ENCODE measurements at regions not wholly inside any gene's neighbourhood (a gene's known extent, or its start where the extent isn't known, plus 50 kb on each side); places are given as distances from the start of the nearest gene placed in this dataset.

DNA sequence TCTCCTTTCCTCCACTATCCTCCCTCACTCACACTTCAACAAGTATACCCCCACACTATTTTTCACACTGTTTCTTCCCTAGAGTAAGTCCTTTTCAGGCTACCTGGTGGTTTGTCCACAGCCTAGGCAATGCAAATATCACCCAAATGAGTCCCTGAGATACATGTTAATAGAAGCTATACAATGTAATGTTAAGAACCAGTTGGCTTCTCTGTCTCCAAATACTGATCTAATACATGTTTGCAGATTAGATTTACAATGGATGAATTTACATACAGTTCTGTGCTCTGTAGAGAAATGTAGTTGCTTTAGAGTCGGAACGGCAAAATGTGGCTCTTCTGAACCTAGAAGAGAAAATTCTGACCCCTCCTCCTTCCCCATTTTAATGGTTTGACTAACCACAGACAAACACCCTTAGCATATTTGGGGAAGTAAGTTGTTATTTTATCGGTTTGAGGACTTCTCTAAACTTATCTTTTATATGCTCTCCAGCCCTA is 63.6 kb upstream of the MBNL1 start:
- no peaks in the 10 kb centered on the region for H3K9me3 ChIP-seq (ENCODE audit: low read depth, low read length)
- H3K36me3 ChIP-seq (ENCODE audit: insufficient read depth, low read length) = no peaks in the 10 kb centered on the region
- peak; percentile 31 for DNase-seq (ENCODE audit: insufficient read length, low spot score, missing footprints)
- peaks cover 29% of the 10 kb centered on the region for H3K4me1 ChIP-seq (ENCODE audit: insufficient read depth, low read length)
- peak overlapping the region; percentile 71 for H2AFZ ChIP-seq (ENCODE audit: low read length)
- H3K79me2 ChIP-seq (ENCODE audit: insufficient read depth, low read length) = no peaks in the 10 kb centered on the region
- H4K20me1 ChIP-seq (ENCODE audit: insufficient read depth, low read length) = no peaks in the 10 kb centered on the region
- H3K4me2 ChIP-seq (ENCODE audit: insufficient read depth, low read length) = peak overlapping the region; percentile 65
- no peak overlapping the region for H3K27ac ChIP-seq (ENCODE audit: low read depth, low read length)
- no peaks in the 10 kb centered on the region for H3K27me3 ChIP-seq (ENCODE audit: insufficient read depth, low read length)
- peak overlapping the region; percentile 43 for H3K4me3 ChIP-seq (ENCODE audit: insufficient read depth, low read length)
- TF ChIP-seq, protein P1, sequence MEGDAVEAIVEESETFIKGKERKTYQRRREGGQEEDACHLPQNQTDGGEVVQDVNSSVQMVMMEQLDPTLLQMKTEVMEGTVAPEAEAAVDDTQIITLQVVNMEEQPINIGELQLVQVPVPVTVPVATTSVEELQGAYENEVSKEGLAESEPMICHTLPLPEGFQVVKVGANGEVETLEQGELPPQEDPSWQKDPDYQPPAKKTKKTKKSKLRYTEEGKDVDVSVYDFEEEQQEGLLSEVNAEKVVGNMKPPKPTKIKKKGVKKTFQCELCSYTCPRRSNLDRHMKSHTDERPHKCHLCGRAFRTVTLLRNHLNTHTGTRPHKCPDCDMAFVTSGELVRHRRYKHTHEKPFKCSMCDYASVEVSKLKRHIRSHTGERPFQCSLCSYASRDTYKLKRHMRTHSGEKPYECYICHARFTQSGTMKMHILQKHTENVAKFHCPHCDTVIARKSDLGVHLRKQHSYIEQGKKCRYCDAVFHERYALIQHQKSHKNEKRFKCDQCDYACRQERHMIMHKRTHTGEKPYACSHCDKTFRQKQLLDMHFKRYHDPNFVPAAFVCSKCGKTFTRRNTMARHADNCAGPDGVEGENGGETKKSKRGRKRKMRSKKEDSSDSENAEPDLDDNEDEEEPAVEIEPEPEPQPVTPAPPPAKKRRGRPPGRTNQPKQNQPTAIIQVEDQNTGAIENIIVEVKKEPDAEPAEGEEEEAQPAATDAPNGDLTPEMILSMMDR (IDR thresholded peaks at IDR 0.05; ENCODE audit: extremely low read depth, low read depth, low read length) = no peak

DNA sequence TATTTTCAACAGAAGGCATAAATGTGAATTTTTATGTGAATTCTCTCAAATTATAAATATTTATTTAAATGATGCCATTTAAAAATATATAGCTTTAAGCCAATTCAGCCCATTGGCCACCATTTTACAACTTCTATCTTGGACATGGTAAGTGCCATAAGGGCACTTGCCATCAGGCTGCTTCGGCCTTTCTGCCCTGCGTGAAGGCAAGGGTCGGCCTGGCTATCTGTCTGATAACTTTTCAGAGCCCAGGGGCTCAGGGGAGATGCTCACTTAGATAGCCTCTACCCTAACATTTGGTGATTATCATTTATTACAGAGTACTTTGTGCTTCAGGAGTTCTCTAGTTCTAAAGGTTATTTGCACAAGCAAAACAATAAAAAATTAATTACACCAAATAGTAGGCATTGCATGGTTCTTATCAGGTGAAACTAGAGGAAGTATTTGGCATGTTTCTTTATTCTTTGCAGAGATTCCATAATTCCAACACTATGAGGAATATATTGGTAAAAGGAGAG is 62.4 kb upstream of the MBNL1 start:
- Histone ChIP-seq H2AFZ (ENCODE audit: low read length) (no peak overlapping the region), H3K4me1 (ENCODE audit: insufficient read depth, low read length) (peaks cover 29% of the 10 kb centered on the region), H3K27ac (ENCODE audit: low read depth, low read length) (no peak overlapping the region), H4K20me1 (ENCODE audit: insufficient read depth, low read length) (no peaks in the 10 kb centered on the region), H3K9me3 (ENCODE audit: low read depth, low read length) (no peaks in the 10 kb centered on the region), H3K27me3 (ENCODE audit: insufficient read depth, low read length) (no peaks in the 10 kb centered on the region), H3K4me3 (ENCODE audit: insufficient read depth, low read length) (no peak overlapping the region), H3K4me2 (ENCODE audit: insufficient read depth, low read length) (no peak overlapping the region), H3K36me3 (ENCODE audit: insufficient read depth, low read length) (no peaks in the 10 kb centered on the region), H3K79me2 (ENCODE audit: insufficient read depth, low read length) (no peaks in the 10 kb centered on the region)
- DNase-seq (ENCODE audit: insufficient read length, low spot score, missing footprints) = no peak
- TF ChIP-seq, protein P1 (IDR thresholded peaks at IDR 0.05; ENCODE audit: extremely low read depth, low read depth, low read length) = no peak

DNA sequence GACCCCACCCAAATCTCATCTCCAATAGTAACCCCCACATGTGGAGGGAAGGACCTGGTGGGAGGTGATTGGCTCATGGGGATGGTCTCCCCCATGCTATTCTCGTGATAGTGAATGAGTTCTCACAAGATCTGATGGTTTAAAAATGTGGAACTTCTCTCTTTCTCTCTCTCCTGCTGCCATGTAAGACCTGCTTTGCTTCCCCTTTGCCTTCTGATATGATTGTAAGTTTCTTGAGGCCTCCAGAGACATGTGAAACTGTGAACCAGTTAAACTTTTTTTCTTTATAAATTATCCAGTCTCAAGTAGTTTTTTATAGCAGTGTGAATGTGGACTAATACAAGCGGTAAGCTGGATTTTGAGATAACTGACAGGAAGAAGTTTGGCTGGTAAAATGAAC is 60.3 kb upstream of the MBNL1 start:
- Histone ChIP-seq H3K4me2 (ENCODE audit: insufficient read depth, low read length) (no peak overlapping the region), H3K9me3 (ENCODE audit: low read depth, low read length) (no peaks in the 10 kb centered on the region), H3K4me1 (ENCODE audit: insufficient read depth, low read length) (peaks cover 21% of the 10 kb centered on the region), H4K20me1 (ENCODE audit: insufficient read depth, low read length) (no peaks in the 10 kb centered on the region), H2AFZ (ENCODE audit: low read length) (no peak overlapping the region), H3K4me3 (ENCODE audit: insufficient read depth, low read length) (no peak overlapping the region), H3K79me2 (ENCODE audit: insufficient read depth, low read length) (no peaks in the 10 kb centered on the region), H3K27me3 (ENCODE audit: insufficient read depth, low read length) (no peaks in the 10 kb centered on the region), H3K36me3 (ENCODE audit: insufficient read depth, low read length) (no peaks in the 10 kb centered on the region), H3K27ac (ENCODE audit: low read depth, low read length) (no peak overlapping the region)
- TF ChIP-seq, protein P1 (IDR thresholded peaks at IDR 0.05; ENCODE audit: extremely low read depth, low read depth, low read length) = no peak
- DNase-seq (ENCODE audit: insufficient read length, low spot score, missing footprints) = no peak

DNA sequence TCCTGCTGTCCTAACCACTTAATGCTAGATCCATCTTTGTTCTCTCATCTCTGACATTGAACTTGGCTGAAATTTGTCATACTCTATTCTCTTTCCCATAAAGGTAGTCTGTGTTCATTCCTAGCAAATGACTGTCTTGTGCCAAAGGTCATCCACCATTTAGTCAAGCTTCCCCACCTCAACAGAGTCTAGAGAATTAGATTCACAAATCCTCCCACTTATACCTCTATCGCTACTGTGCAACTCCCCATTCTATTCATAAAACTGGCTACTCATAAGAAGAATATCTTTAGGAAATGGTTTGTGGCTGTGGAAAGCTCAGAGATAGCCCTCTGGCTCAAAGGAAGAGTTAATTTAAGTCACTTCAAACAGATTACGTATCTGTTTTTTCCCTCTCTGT is 59.7 kb upstream of the MBNL1 start:
- H3K4me3 ChIP-seq (ENCODE audit: insufficient read depth, low read length) = no peak overlapping the region
- no peak overlapping the region for H3K4me2 ChIP-seq (ENCODE audit: insufficient read depth, low read length)
- H3K36me3 ChIP-seq (ENCODE audit: insufficient read depth, low read length) = no peaks in the 10 kb centered on the region
- no peak overlapping the region for H3K27ac ChIP-seq (ENCODE audit: low read depth, low read length)
- no peak for DNase-seq (ENCODE audit: insufficient read length, low spot score, missing footprints)
- H2AFZ ChIP-seq (ENCODE audit: low read length) = no peak overlapping the region
- H3K27me3 ChIP-seq (ENCODE audit: insufficient read depth, low read length) = no peaks in the 10 kb centered on the region
- peaks cover 14% of the 10 kb centered on the region for H3K4me1 ChIP-seq (ENCODE audit: insufficient read depth, low read length)
- H4K20me1 ChIP-seq (ENCODE audit: insufficient read depth, low read length) = no peaks in the 10 kb centered on the region
- no peaks in the 10 kb centered on the region for H3K79me2 ChIP-seq (ENCODE audit: insufficient read depth, low read length)
- H3K9me3 ChIP-seq (ENCODE audit: low read depth, low read length) = no peaks in the 10 kb centered on the region
- TF ChIP-seq, protein P1 (IDR thresholded peaks at IDR 0.05; ENCODE audit: extremely low read depth, low read depth, low read length) = no peak
